ENCODE measurements at regions not wholly inside any gene's neighbourhood (a gene's known extent, or its start where the extent isn't known, plus 50 kb on each side); places are given as distances from the start of the nearest gene placed in this dataset.

- DNase-seq, result no peak
These were observed 1226.1 kb upstream of the NRXN1 start for GRCh38 chr2:52258038-52258437.

GRCh38 chr2:52253416-52253980 lies 1221.6 kb upstream of the NRXN1 start:
- no peak for DNase-seq

GRCh38 chr2:52238782-52239181 lies 1206.8 kb upstream of the NRXN1 start:
- peak in 1 of 3 experiments; percentile 49 for DNase-seq

GRCh38 chr2:52222128-52222527 lies 1190.2 kb upstream of the NRXN1 start:
- peak in 1 of 3 experiments; percentile 35 for DNase-seq

GRCh38 chr2:52220393-52220792 lies 1188.5 kb upstream of the NRXN1 start:
- DNase-seq, result peak; percentile 42 to 76 (median 75)

- no peak for DNase-seq
These were observed 1178.7 kb upstream of the NRXN1 start for GRCh38 chr2:52210611-52211010.

- peak in 1 of 3 experiments; percentile 21 for DNase-seq
These were observed 1178.2 kb upstream of the NRXN1 start for GRCh38 chr2:52210161-52210560.

GRCh38 chr2:52194342-52194741 lies 1162.4 kb upstream of the NRXN1 start:
- no peak for DNase-seq

- DNase-seq, result no peak
These were observed 1161.9 kb upstream of the NRXN1 start for GRCh38 chr2:52193804-52194203.

- DNase-seq, result no peak
These were observed 1160.7 kb upstream of the NRXN1 start for GRCh38 chr2:52192656-52193055.

- DNase-seq, result no peak
These were observed 1149.1 kb upstream of the NRXN1 start for GRCh38 chr2:52181080-52181479.

- no peak for DNase-seq
These were observed 1146.9 kb upstream of the NRXN1 start for GRCh38 chr2:52178845-52179244.

- DNase-seq, result no peak
These were observed 1113.1 kb upstream of the NRXN1 start for GRCh38 chr2:52145005-52145404.

GRCh38 chr2:52144590-52144989 lies 1112.7 kb upstream of the NRXN1 start:
- DNase-seq, result no peak

GRCh38 chr2:52141076-52141475 lies 1109.1 kb upstream of the NRXN1 start:
- no peak for DNase-seq

GRCh38 chr2:52139241-52139640 lies 1107.3 kb upstream of the NRXN1 start:
- no peak for DNase-seq

- DNase-seq, result no peak
These were observed 1103.3 kb upstream of the NRXN1 start for GRCh38 chr2:52135235-52135634.

- no peak for DNase-seq
These were observed 1096.1 kb upstream of the NRXN1 start for GRCh38 chr2:52128081-52128480.

- no peak for DNase-seq
These were observed 1095.6 kb upstream of the NRXN1 start for GRCh38 chr2:52127527-52127926.

GRCh38 chr2:52117299-52117698 lies 1085.4 kb upstream of the NRXN1 start:
- no peak for DNase-seq

- peak; percentile 3 to 64 (median 59) for DNase-seq
These were observed 1083.8 kb upstream of the NRXN1 start for GRCh38 chr2:52115750-52116149.

GRCh38 chr2:52113338-52113737 lies 1081.4 kb upstream of the NRXN1 start:
- DNase-seq, result no peak

- no peak for DNase-seq
These were observed 1080.2 kb upstream of the NRXN1 start for GRCh38 chr2:52112141-52112540.

- DNase-seq, result no peak
These were observed 1075.2 kb upstream of the NRXN1 start for GRCh38 chr2:52107124-52107523.

GRCh38 chr2:52097071-52097470 lies 1065.1 kb upstream of the NRXN1 start:
- DNase-seq, result no peak

- no peak for DNase-seq
These were observed 1052.8 kb upstream of the NRXN1 start for GRCh38 chr2:52084759-52085158.
